Ascending aorta (tissue), 2 donors: ENCODE measurements at regions not wholly inside any gene's neighbourhood (a gene's known extent, or its start where the extent isn't known, plus 50 kb on each side); places are given as distances from the start of the nearest gene placed in this dataset.

Experiments
- DNase-seq, 2 donors: peaks; one replicate each; pipeline ENCODE4 v3.0.0-alpha.2; 2019; ENCODE audit warnings: low spot score in 2 of 2
- H3K27ac ChIP-seq, 2 donors: fragments of 200-600 bp; sonication (generic); one replicate each; pipeline ENCODE4 v1.5.1; 2016 to 2017; ENCODE audit warnings: mild to moderate bottlenecking in 1 of 2
- H3K27me3 ChIP-seq: fragments of 200-600 bp; sonication (generic); one replicate; pipeline ENCODE4 v1.5.1; 2017
- H3K36me3 ChIP-seq, 2 donors: fragments of 200-600 bp; sonication (generic); one replicate each; pipeline ENCODE4 v1.5.1; 2016
- H3K4me1 ChIP-seq, 2 donors: fragments of 200-600 bp; sonication (generic); one replicate each; pipeline ENCODE4 v1.5.1; 2016 to 2017; ENCODE audit warnings: mild to moderate bottlenecking in 1 of 2
- H3K4me3 ChIP-seq, 2 donors: fragments of 200-600 bp; sonication (generic); one replicate each; pipeline ENCODE4 v1.5.1; 2016 to 2017; ENCODE audit warnings: mild to moderate bottlenecking in 1 of 2
- H3K9me3 ChIP-seq, 2 donors: fragments of 200-600 bp; sonication (generic); one replicate each; pipeline ENCODE4 v1.5.1; 2016
- intact Hi-C: fragments of 100-400 bp; cut with DNase I; formaldehyde crosslinking; loops from one replicate; pipeline ENCODE4 v1.15.1; 2023
- TF ChIP-seq, protein P1 (sequence below), 3 experiments: fragments of 200-600 bp in 2 of 3; fragments of 450-650 bp in 1 of 3; sonication (generic) in 2 of 3; IDR thresholded peaks; one replicate each; pipeline ENCODE4 v1.5.1; 2016 to 2019; ENCODE audit warnings: antibody characterized with exemption in 3 of 3, mild to moderate bottlenecking in 1 of 3, moderate library complexity in 1 of 3

DNA sequence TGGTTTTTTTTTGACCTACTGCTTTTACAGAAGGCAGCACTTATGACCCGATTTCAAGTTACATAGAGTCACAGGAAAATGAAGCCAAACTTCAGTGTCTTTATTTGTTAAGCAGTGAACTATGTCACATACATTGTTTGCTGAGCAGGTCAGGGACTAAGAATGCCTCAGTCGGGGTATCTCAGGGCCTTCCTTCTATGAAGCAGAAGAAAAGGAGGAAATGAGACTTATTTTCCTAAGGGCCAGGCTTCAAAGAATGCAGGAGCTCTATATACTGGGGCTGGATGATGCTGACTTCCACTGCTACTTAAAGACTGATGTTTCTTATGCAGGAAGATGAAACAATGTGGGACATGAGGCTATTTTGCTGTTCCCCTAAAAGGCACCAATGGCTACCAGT, 558.4 kb upstream of the IGFBP7 start:
- Histone ChIP-seq H3K27ac (no peak overlapping the region), H3K4me3 (no peak overlapping the region), H3K27me3 (no peaks in the 10 kb centered on the region), H3K36me3 (no peaks in the 10 kb centered on the region), H3K9me3 (no peaks in the 10 kb centered on the region), H3K4me1 (no peaks in the 10 kb centered on the region)
- intact Hi-C loops, result no loop called here
- DNase-seq, result no peak
- TF ChIP-seq, protein P1, sequence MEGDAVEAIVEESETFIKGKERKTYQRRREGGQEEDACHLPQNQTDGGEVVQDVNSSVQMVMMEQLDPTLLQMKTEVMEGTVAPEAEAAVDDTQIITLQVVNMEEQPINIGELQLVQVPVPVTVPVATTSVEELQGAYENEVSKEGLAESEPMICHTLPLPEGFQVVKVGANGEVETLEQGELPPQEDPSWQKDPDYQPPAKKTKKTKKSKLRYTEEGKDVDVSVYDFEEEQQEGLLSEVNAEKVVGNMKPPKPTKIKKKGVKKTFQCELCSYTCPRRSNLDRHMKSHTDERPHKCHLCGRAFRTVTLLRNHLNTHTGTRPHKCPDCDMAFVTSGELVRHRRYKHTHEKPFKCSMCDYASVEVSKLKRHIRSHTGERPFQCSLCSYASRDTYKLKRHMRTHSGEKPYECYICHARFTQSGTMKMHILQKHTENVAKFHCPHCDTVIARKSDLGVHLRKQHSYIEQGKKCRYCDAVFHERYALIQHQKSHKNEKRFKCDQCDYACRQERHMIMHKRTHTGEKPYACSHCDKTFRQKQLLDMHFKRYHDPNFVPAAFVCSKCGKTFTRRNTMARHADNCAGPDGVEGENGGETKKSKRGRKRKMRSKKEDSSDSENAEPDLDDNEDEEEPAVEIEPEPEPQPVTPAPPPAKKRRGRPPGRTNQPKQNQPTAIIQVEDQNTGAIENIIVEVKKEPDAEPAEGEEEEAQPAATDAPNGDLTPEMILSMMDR (IDR thresholded peaks at IDR 0.05), result no peak

DNA sequence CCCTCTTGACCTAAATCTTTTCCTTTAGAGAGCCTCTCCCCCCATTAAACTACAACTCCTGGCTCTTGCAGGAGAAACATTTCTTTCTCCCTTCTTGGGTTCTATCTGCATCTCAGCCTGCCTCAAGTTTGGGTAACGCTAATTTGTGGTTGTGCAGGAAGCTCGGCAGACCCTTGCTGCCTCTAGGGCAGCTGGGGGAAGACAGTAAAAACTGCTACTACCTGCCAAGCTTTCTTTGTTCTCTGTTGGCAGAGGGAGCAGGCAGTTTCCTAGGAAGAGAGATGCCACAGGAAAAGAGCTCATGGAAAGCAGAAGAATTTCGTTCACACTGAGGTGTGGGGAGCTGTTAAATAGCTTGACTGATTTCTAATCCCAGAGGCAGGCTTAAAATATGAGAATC, 555.6 kb upstream of the IGFBP7 start:
- no peaks in the 10 kb centered on the region for H3K36me3 ChIP-seq
- TF ChIP-seq, protein P1 (IDR thresholded peaks at IDR 0.05), result no peak
- H3K27me3 ChIP-seq, result no peaks in the 10 kb centered on the region

DNA sequence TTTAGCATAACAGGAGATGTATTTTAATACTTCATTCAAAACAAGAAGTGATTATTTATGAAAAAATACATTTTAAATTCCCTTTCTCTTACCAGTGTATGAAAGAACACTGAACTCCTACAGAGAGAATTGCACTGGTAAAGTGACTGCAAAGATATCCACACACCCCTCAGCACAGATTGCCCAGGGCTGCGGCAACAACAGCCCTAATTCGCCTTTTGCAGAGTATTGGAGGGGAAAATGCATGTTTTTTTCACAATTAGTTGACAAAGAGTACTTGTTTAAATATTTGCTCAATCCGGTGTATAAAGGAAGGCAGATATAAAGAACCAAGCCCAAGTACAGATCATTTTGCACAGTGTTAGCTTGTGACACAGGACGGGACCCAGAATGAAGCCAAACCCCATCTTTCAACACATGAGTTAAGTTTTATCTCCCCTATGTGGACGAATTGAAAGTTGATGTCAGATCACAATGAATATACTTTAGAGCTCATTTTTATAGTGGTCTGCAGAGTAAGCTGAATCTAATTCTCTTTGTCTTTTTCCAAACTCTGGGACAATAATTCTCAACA, 551.4 kb upstream of the IGFBP7 start:
- intact Hi-C loops, result no loop called here
- H3K27ac ChIP-seq, result no peak overlapping the region
- no peak overlapping the region for H3K4me3 ChIP-seq
- no peaks in the 10 kb centered on the region for H3K4me1 ChIP-seq
- no peaks in the 10 kb centered on the region for H3K27me3 ChIP-seq
- H3K36me3 ChIP-seq, result no peaks in the 10 kb centered on the region
- no peaks in the 10 kb centered on the region for H3K9me3 ChIP-seq
- DNase-seq, result no peak
- TF ChIP-seq, protein P1 (IDR thresholded peaks at IDR 0.05), result no peak

More for the DNA sequence above, 555.6 kb upstream of the IGFBP7 start:
- Histone ChIP-seq H3K9me3 (no peaks in the 10 kb centered on the region), H3K4me1 (no peaks in the 10 kb centered on the region), H3K27ac (no peak overlapping the region), H3K4me3 (no peak overlapping the region)
- no peak for DNase-seq
- intact Hi-C loops, result no loop called here

DNA sequence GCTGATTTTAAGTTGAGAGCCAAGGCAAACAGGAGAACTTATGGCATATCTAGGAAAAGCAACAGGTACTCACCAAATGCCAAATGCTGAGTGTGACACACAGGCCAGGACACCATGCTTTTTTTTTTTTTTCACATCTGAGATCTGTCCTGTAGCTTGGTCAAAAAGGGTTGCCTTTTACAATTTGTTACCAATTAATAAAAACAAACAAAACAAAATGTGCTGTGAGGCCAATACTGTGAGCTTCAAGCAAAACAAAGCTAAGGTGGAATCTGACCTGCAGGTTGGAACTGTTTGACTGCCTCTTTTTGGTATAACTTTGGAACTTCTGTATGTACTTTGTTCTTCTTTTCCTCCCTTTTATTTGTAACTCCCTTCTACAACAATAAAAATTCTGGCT, 548.5 kb upstream of the IGFBP7 start:
- Histone ChIP-seq H3K4me1 (no peaks in the 10 kb centered on the region), H3K4me3 (no peak overlapping the region), H3K9me3 (no peaks in the 10 kb centered on the region), H3K27me3 (no peaks in the 10 kb centered on the region), H3K27ac (no peak overlapping the region), H3K36me3 (no peaks in the 10 kb centered on the region)
- DNase-seq, result no peak
- TF ChIP-seq, protein P1 (IDR thresholded peaks at IDR 0.05), result no peak
- intact Hi-C loops, result no loop called here

DNA sequence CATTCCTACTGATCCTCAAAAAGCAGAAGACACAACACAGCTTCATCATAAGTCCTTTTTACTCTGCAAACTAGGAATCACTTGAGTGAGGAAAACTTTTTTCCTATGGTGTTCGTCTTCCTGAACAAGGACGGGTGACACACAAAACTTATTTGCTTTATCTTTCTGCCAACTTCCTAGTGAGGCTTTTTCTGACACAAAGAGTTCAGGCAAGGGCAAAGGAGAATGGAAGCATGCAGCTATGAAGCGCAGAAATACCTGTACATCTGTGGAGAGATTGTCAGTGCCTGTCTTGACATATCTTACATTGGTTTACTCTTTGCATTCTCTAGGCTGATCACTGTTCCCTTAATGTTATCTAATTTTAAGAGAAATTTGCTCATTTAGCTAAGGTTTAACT, 548.0 kb upstream of the IGFBP7 start:
- Histone ChIP-seq H3K9me3 (no peaks in the 10 kb centered on the region), H3K27me3 (no peaks in the 10 kb centered on the region), H3K36me3 (no peaks in the 10 kb centered on the region), H3K27ac (no peak overlapping the region), H3K4me1 (no peaks in the 10 kb centered on the region), H3K4me3 (no peak overlapping the region)
- no peak for DNase-seq
- TF ChIP-seq, protein P1 (IDR thresholded peaks at IDR 0.05), result no peak
- intact Hi-C loops, result no loop called here

DNA sequence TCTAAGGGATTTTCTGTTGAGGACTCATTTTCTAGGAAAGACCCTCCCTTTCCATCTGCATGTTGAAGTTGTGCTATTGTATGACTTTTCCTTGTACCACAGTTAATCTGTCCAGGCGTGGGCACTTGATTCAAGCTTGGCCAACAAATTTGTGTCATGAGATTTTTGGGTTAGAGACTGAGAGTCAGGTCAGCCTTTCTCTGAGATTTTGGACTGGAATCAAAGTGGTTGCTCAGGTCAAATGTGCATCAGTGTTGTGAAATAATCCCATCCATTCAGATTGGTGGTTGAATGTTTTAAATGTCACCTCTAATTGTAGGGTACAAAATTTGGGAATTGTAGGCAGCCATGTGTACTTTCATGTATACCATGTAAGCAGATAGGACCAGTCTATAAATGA, 545.2 kb upstream of the IGFBP7 start:
- Histone ChIP-seq H3K4me3 (no peak overlapping the region), H3K27me3 (no peaks in the 10 kb centered on the region), H3K4me1 (no peaks in the 10 kb centered on the region), H3K27ac (no peak overlapping the region), H3K36me3 (no peaks in the 10 kb centered on the region), H3K9me3 (no peaks in the 10 kb centered on the region)
- intact Hi-C loops, result no loop called here
- DNase-seq, result no peak
- TF ChIP-seq, protein P1 (IDR thresholded peaks at IDR 0.05), result no peak
